ENCODE measurements at regions not wholly inside any gene's neighbourhood (a gene's known extent, or its start where the extent isn't known, plus 50 kb on each side); places are given as distances from the start of the nearest gene placed in this dataset.
"Not testable (repeated sequence)": the region's sequence is repeated elsewhere in the genome, so short reads cannot be mapped to it uniquely, and the experiment has no call there.

- H3K4me3 ChIP-seq (replicated peaks; ENCODE audit: low read depth, low read length); DNase-seq (ENCODE audit: extremely low read depth, low read depth): not testable (repeated sequence)
Observed at GRCh38 chr15:20398680-20399079, 142.9 kb downstream of the GOLGA6L6 start.

DNA sequence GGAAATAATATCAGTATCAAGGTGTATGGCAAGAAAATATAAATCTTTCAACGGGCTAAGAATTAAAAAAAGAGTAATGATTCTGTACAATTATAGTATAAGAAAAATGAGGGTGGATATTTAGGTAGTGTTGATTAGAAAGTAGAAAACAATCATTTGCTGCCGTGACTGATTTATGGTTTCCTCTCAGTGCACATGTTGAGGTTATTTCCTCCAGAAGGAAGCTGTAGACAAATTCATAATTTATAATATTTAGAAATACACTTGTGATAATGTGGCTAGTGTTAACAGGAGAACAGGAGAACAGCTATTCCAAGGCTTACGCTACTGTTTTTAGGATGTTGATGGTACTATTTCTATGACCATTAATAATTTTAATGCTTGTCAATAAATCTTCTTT, 153.4 kb downstream of the GOLGA6L6 start:
- not testable (repeated sequence) for DNase-seq (ENCODE audit: extremely low read depth, low read depth); H3K4me3 ChIP-seq (replicated peaks; ENCODE audit: low read depth, low read length)

GRCh38 chr15:20386198-20386597, 155.4 kb downstream of the GOLGA6L6 start:
- TF ChIP-seq, protein P1, sequence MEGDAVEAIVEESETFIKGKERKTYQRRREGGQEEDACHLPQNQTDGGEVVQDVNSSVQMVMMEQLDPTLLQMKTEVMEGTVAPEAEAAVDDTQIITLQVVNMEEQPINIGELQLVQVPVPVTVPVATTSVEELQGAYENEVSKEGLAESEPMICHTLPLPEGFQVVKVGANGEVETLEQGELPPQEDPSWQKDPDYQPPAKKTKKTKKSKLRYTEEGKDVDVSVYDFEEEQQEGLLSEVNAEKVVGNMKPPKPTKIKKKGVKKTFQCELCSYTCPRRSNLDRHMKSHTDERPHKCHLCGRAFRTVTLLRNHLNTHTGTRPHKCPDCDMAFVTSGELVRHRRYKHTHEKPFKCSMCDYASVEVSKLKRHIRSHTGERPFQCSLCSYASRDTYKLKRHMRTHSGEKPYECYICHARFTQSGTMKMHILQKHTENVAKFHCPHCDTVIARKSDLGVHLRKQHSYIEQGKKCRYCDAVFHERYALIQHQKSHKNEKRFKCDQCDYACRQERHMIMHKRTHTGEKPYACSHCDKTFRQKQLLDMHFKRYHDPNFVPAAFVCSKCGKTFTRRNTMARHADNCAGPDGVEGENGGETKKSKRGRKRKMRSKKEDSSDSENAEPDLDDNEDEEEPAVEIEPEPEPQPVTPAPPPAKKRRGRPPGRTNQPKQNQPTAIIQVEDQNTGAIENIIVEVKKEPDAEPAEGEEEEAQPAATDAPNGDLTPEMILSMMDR (IDR thresholded peaks at IDR 0.05; ENCODE audit: low read depth, low read length, missing control alignments) = no peak
- no peak for DNase-seq (ENCODE audit: extremely low read depth, low read depth)
- H3K4me3 ChIP-seq (replicated peaks; ENCODE audit: low read depth, low read length) = no peak overlapping the region

DNA sequence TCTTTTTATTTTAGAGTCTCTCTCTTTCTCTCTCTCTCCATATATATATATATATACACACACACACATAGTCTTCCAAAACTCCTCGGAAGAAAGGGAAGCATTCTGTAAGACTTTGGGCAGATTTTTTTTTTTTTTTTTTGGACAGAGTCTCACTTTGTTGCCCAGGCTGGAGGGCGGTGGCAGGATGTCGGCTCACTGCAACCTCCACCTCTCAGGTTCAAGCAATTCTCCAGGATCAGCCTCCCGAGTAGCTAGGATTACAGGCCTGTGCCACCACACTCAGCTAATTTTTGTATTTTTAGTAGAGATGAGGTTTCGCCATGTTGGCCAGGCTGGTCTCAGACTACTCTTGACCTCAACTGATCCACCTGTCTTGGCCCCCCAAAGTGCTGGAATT, 161.4 kb downstream of the GOLGA6L6 start:
- not testable (repeated sequence) for H3K4me3 ChIP-seq (replicated peaks; ENCODE audit: low read depth, low read length)

GRCh38 chr15:20376872-20377271, 164.7 kb downstream of the GOLGA6L6 start:
- no peak for DNase-seq (ENCODE audit: extremely low read depth, low read depth)
- TF ChIP-seq, protein P1 (IDR thresholded peaks at IDR 0.05; ENCODE audit: low read depth, low read length, missing control alignments) = no peak

More for the DNA sequence above, 161.4 kb downstream of the GOLGA6L6 start:
- DNase-seq (ENCODE audit: extremely low read depth, low read depth) = not testable (repeated sequence)

GRCh38 chr15:20372416-20372815, 169.2 kb downstream of the GOLGA6L6 start:
- H3K4me3 ChIP-seq (replicated peaks; ENCODE audit: low read depth, low read length); DNase-seq (ENCODE audit: extremely low read depth, low read depth): not testable (repeated sequence)

More at GRCh38 chr15:20376872-20377271, 164.7 kb downstream of the GOLGA6L6 start:
- H3K4me3 ChIP-seq (replicated peaks; ENCODE audit: low read depth, low read length) = no peak overlapping the region

GRCh38 chr15:20369500-20369899, 172.1 kb downstream of the GOLGA6L6 start:
- H3K4me3 ChIP-seq (replicated peaks; ENCODE audit: low read depth, low read length) = no peak overlapping the region
- DNase-seq (ENCODE audit: extremely low read depth, low read depth) = no peak
- TF ChIP-seq, protein P1 (IDR thresholded peaks at IDR 0.05; ENCODE audit: low read depth, low read length, missing control alignments) = no peak

- TF ChIP-seq, protein P1 (IDR thresholded peaks at IDR 0.05; ENCODE audit: low read depth, low read length, missing control alignments) = no peak
- no peak for DNase-seq (ENCODE audit: extremely low read depth, low read depth)
- H3K4me3 ChIP-seq (replicated peaks; ENCODE audit: low read depth, low read length) = no peak overlapping the region
Observed at GRCh38 chr15:20368974-20369373, 172.6 kb downstream of the GOLGA6L6 start.

DNA sequence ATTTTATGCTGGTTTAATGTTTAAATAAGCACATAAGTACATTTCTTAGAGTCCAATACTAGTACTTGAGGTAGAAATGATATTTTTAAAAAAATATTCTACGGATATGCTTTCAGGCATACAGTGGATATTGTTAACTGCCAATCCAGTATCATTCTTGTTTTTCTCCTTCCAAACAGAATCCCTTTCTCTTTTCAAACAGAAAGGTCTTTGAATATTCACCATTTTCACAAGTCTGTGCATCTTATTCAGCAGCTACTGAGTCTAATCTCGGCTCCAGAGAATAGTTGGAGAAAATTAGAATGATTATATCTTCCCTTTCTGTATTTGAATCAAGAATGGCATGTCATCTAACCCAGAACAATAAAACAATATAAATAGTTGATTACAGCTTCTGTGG, 174.5 kb downstream of the GOLGA6L6 start:
- H3K4me3 ChIP-seq (replicated peaks; ENCODE audit: low read depth, low read length) = no peak overlapping the region
- TF ChIP-seq, protein P1 (IDR thresholded peaks at IDR 0.05; ENCODE audit: low read depth, low read length, missing control alignments) = no peak
- no peak for DNase-seq (ENCODE audit: extremely low read depth, low read depth)

- DNase-seq (ENCODE audit: extremely low read depth, low read depth); H3K4me3 ChIP-seq (replicated peaks; ENCODE audit: low read depth, low read length): not testable (repeated sequence)
Observed at GRCh38 chr15:20363591-20363990, 178.0 kb downstream of the GOLGA6L6 start.

Measured in HFF-Myc (cell line).